A673 (cell line): ENCODE measurements at regions not wholly inside any gene's neighbourhood (a gene's known extent, or its start where the extent isn't known, plus 50 kb on each side); places are given as distances from the start of the nearest gene placed in this dataset.

Experiments
- BruUV-seq: library from RNA; stranded (reverse); fragments of 400-500 nt; replicated peaks from 2 replicates; lab custom pipeline; 2021; lab: Mats Ljungman, UMichigan
- CTCF ChIA-PET: fragments of 300-600 bp; sonication (Branson Sonifier 250); formaldehyde crosslinking; loops from one replicate; lab custom pipeline; 2022; ENCODE audit warnings: antibody characterized with exemption; lab: Charles Lee
- POLR2A ChIA-PET: fragments of 300-600 bp; sonication (Branson Sonifier 250); formaldehyde crosslinking; loops from one replicate; lab custom pipeline; 2022; ENCODE audit warnings: antibody characterized with exemption; ENCODE audit not compliant: low non-redundant PET; lab: Charles Lee
- DNase-seq: peaks from one replicate; pipeline ENCODE4 v3.0.0-alpha.2; 2015; ENCODE audit warnings: low spot score
- H3K27ac ChIP-seq: fragments of 200-600 bp; sonication (generic); 2 replicates; pipeline ENCODE4 v1.5.1; 2016; ENCODE audit warnings: mixed run types, low read depth, mild to moderate bottlenecking, mixed read lengths, antibody characterized with exemption, low read length; ENCODE audit not compliant: poor library complexity, severe bottlenecking
- H3K27me3 ChIP-seq: fragments of 200-600 bp; sonication (generic); replicated peaks from 2 replicates; pipeline ENCODE4 v1.6.1; 2017; ENCODE audit warnings: mixed run types, low read depth, mild to moderate bottlenecking, mixed read lengths, antibody characterized with exemption, low read length; ENCODE audit not compliant: insufficient read depth, poor library complexity
- H3K36me3 ChIP-seq: fragments of 200-600 bp; sonication (generic); 2 replicates; pipeline ENCODE4 v1.6.1; 2016; ENCODE audit warnings: mixed run types, mild to moderate bottlenecking, mixed read lengths, antibody characterized with exemption, low read length; ENCODE audit not compliant: insufficient read depth, poor library complexity, severe bottlenecking
- H3K4me1 ChIP-seq: fragments of 200-600 bp; sonication (generic); 2 replicates; pipeline ENCODE4 v1.6.1; 2017; ENCODE audit warnings: mixed run types, mild to moderate bottlenecking, mixed read lengths, antibody characterized with exemption, low read length; ENCODE audit not compliant: insufficient read depth, poor library complexity, severe bottlenecking
- H3K4me3 ChIP-seq: fragments of 200-600 bp; sonication (generic); 2 replicates; pipeline ENCODE4 v1.5.1; 2016; ENCODE audit warnings: low read depth, mixed run types, mild to moderate bottlenecking, mixed read lengths, low read length; ENCODE audit not compliant: poor library complexity, severe bottlenecking
- H3K9me3 ChIP-seq: fragments of 200-600 bp; sonication (generic); 2 replicates; pipeline ENCODE4 v1.6.1; 2016; ENCODE audit warnings: mixed run types, low read depth, mild to moderate bottlenecking, mixed read lengths, antibody characterized with exemption, low read length; ENCODE audit not compliant: poor library complexity, severe bottlenecking
- EZH2 ChIP-seq: fragments of 200-600 bp; sonication (generic); IDR thresholded peaks from 2 replicates; pipeline ENCODE4 v1.6.1; 2017; ENCODE audit warnings: borderline replicate concordance, low read depth, mild to moderate bottlenecking, mixed read lengths, antibody characterized with exemption, low read length; ENCODE audit not compliant: poor library complexity, severe bottlenecking
- intact Hi-C: fragments of 100-400 bp; cut with micrococcal nuclease; formaldehyde crosslinking; loops from one replicate; pipeline ENCODE4 v1.10.0; 2022; ENCODE audit not compliant: unreplicated experiment
- TF ChIP-seq, protein P1 (sequence below): fragments of 300-800, 200-600 bp; sonication (generic); conservative IDR thresholded peaks from 2 replicates; pipeline ENCODE4 v1.5.1; 2017; ENCODE audit warnings: low read depth, mild to moderate bottlenecking, antibody characterized with exemption, low read length, moderate library complexity, mixed read lengths

- intact Hi-C loops = no loop called here
- Histone ChIP-seq H3K4me1 (no peaks in the 10 kb centered on the region), H3K27me3 (no peaks in the 10 kb centered on the region), H3K9me3 (no peaks in the 10 kb centered on the region), H3K36me3 (no peaks in the 10 kb centered on the region), H3K27ac (no peak overlapping the region), H3K4me3 (no peak overlapping the region)
- BruUV-seq = no TSS peak
- TF ChIP-seq EZH2 = no peak
- TF ChIP-seq, protein P1, sequence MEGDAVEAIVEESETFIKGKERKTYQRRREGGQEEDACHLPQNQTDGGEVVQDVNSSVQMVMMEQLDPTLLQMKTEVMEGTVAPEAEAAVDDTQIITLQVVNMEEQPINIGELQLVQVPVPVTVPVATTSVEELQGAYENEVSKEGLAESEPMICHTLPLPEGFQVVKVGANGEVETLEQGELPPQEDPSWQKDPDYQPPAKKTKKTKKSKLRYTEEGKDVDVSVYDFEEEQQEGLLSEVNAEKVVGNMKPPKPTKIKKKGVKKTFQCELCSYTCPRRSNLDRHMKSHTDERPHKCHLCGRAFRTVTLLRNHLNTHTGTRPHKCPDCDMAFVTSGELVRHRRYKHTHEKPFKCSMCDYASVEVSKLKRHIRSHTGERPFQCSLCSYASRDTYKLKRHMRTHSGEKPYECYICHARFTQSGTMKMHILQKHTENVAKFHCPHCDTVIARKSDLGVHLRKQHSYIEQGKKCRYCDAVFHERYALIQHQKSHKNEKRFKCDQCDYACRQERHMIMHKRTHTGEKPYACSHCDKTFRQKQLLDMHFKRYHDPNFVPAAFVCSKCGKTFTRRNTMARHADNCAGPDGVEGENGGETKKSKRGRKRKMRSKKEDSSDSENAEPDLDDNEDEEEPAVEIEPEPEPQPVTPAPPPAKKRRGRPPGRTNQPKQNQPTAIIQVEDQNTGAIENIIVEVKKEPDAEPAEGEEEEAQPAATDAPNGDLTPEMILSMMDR = no peak
- no peak for DNase-seq
- POLR2A ChIA-PET = no interaction called here
- CTCF ChIA-PET = no interaction called here
Observed at GRCh38 chr7:94061326-94061725, 57.2 kb upstream of the BET1 start.

DNA sequence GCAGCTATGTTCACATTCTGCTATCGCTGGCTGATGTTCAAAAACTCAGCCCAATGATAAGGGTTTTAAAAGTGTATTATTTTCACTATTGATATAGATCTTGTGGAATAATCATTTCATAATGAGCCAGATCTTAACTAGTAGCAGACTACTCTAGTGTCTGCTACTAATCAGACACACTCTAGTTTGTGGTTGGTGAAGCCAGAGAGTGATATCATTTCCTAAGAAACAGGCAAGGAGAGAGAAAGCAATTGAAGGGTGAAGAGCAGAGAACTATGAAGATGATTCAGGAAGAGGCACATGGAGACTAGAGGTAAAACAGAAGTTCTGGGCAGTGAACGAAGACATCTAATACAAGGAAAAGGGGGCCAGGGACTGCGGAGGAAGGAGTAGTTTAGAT, 58.2 kb upstream of the BET1 start:
- no peak overlapping the region for H3K27ac ChIP-seq
- ChIA-PET CTCF (no interaction called here), POLR2A (no interaction called here)
- BruUV-seq = no TSS peak
- H3K36me3 ChIP-seq = no peaks in the 10 kb centered on the region
- no peaks in the 10 kb centered on the region for H3K9me3 ChIP-seq
- no peaks in the 10 kb centered on the region for H3K27me3 ChIP-seq
- intact Hi-C loops = no loop called here
- TF ChIP-seq, protein P1 = no peak
- no peak for TF ChIP-seq EZH2
- DNase-seq = no peak
- H3K4me1 ChIP-seq = no peaks in the 10 kb centered on the region
- no peak overlapping the region for H3K4me3 ChIP-seq

DNA sequence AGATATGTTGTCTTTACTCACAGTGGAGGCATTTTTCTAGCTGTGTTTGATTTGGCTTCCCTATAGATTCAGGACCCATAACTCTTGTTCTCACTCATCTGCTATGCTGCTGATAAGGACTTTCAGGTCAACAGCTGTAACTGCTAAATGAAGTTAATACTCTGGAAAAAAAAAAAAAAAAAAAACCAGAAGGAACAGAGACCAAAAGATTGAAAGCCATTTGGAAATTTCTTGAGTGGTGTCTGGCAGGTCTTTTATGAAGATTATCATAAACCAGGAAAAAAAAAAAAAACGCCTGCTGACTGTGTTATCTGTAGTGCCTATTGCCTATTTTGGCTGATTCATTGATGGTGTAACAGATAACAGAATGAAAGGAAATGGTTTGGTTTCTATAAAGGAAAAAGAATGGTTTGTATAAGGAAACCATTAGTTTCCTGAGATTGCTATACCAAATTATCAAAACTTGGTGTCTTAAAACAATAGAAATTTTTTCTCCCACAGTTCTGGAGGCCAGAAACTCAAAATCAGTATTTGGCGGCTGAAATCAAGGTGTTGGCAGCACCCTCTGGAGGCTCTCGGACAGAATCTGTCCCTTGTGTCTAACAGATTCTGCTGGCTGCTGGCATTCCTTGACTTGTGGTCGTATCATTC, 60.5 kb upstream of the BET1 start:
- no TSS peak for BruUV-seq
- intact Hi-C loops = no loop called here
- H3K9me3 ChIP-seq = no peaks in the 10 kb centered on the region
- peak; percentile 18 for DNase-seq
- H3K27ac ChIP-seq = no peak overlapping the region
- no peak overlapping the region for H3K4me3 ChIP-seq
- H3K27me3 ChIP-seq = no peaks in the 10 kb centered on the region
- H3K36me3 ChIP-seq = no peaks in the 10 kb centered on the region
- POLR2A ChIA-PET = no interaction called here
- CTCF ChIA-PET = no interaction called here
- TF ChIP-seq EZH2 = no peak
- TF ChIP-seq, protein P1 = 0 out of 2 replicates have a peak, but pooled peaks have one; percentile 11
- no peaks in the 10 kb centered on the region for H3K4me1 ChIP-seq
